MCF 10A (cell line): ENCODE measurements at regions not wholly inside any gene's neighbourhood (a gene's known extent, or its start where the extent isn't known, plus 50 kb on each side); places are given as distances from the start of the nearest gene placed in this dataset.

ENCODE experiments used
- BruUV-seq: library from RNA; stranded (reverse); fragments of 400-500 nt; replicated peaks from 2 replicates; lab custom pipeline; 2021; lab: Mats Ljungman, UMichigan
- CTCF ChIA-PET: fragments of 300-600 bp; sonication (Branson Sonifier 250); formaldehyde crosslinking; extraction: SDS; loops from one replicate; lab custom pipeline; 2021; ENCODE audit warnings: antibody characterized with exemption, inconsistent platforms; lab: Yijun Ruan, JAX
- POLR2A ChIA-PET: fragments of 300-600, 350-650 bp; sonication (Branson Sonifier 250); formaldehyde crosslinking; extraction: SDS; loops from one replicate; lab custom pipeline; 2020; ENCODE audit warnings: antibody characterized with exemption, inconsistent platforms; lab: Yijun Ruan, JAX
- DNase-seq: peaks from one replicate; pipeline ENCODE4 v3.0.0-alpha.2; 2018; ENCODE audit not compliant: unreplicated experiment
- H3K27ac Mint-ChIP-seq: one replicate; pipeline ENCODE4 v1.8.0; 2022; ENCODE audit warnings: mild to moderate bottlenecking, low read depth, mixed read lengths; ENCODE audit not compliant: unreplicated experiment
- H3K27me3 Mint-ChIP-seq: one replicate; pipeline ENCODE4 v1.8.0; 2022; ENCODE audit warnings: mixed read lengths; ENCODE audit not compliant: insufficient read depth, unreplicated experiment
- H3K36me3 Mint-ChIP-seq: one replicate; pipeline ENCODE4 v1.8.0; 2022; ENCODE audit warnings: mild to moderate bottlenecking, moderate library complexity, mixed read lengths; ENCODE audit not compliant: insufficient read depth, unreplicated experiment
- H3K4me1 Mint-ChIP-seq: one replicate; pipeline ENCODE4 v1.8.0; 2022; ENCODE audit warnings: mixed read lengths; ENCODE audit not compliant: insufficient read depth, unreplicated experiment
- H3K4me3 Mint-ChIP-seq: one replicate; pipeline ENCODE4 v1.8.0; 2022; ENCODE audit warnings: mild to moderate bottlenecking, moderate library complexity, mixed read lengths; ENCODE audit not compliant: unreplicated experiment
- H3K9me3 Mint-ChIP-seq: one replicate; pipeline ENCODE4 v1.8.0; 2022; ENCODE audit warnings: mixed read lengths; ENCODE audit not compliant: unreplicated experiment
- CTCF ChIP-seq: fragments of 200-600 bp; IDR thresholded peaks from one replicate; pipeline ENCODE4 v1.8.0; 2022; ENCODE audit warnings: antibody characterized with exemption, mild to moderate bottlenecking; ENCODE audit not compliant: unreplicated experiment
- intact Hi-C: fragments of 100-400 bp; cut with micrococcal nuclease; formaldehyde crosslinking; loops from 2 replicates; pipeline ENCODE4 v1.14.1; 2022

GRCh38 chrX:51954592-51954991, 61.2 kb downstream of the MAGED1 start:
- intact Hi-C loops = no loop called here
- Mint-ChIP-seq H3K9me3 (peaks cover 52% of the 10 kb centered on the region), H3K4me1 (no peaks in the 10 kb centered on the region), H3K4me3 (no peak overlapping the region), H3K36me3 (no peaks in the 10 kb centered on the region), H3K27me3 (peaks cover 16% of the 10 kb centered on the region), H3K27ac (no peak overlapping the region)
- DNase-seq = no peak
- POLR2A ChIA-PET = no interaction called here
- no TSS peak for BruUV-seq
- CTCF ChIA-PET = no interaction called here
- TF ChIP-seq CTCF = no peak

- no peak for DNase-seq
- TF ChIP-seq CTCF = no peak
- intact Hi-C loops = no loop called here
- BruUV-seq = no TSS peak
- Mint-ChIP-seq H3K27ac (no peak overlapping the region), H3K36me3 (no peaks in the 10 kb centered on the region), H3K27me3 (peaks cover 16% of the 10 kb centered on the region), H3K4me3 (no peak overlapping the region), H3K4me1 (no peaks in the 10 kb centered on the region), H3K9me3 (peaks cover 51% of the 10 kb centered on the region)
- ChIA-PET POLR2A (no interaction called here), CTCF (no interaction called here)
These were observed 61.8 kb downstream of the MAGED1 start for GRCh38 chrX:51955200-51955599.

GRCh38 chrX:51956441-51956840, 63.0 kb downstream of the MAGED1 start:
- no TSS peak for BruUV-seq
- ChIA-PET POLR2A (no interaction called here), CTCF (interaction anchor here (0.5 kb wide), 1 partner anchor 21 kb away, joined by 3 read pairs; no protein-coding TSS in a partner anchor)
- H3K27ac Mint-ChIP-seq = no peak overlapping the region
- no peak for DNase-seq
- no peak for TF ChIP-seq CTCF
- intact Hi-C loops = no loop called here
- H3K4me1 Mint-ChIP-seq = no peaks in the 10 kb centered on the region
- no peak overlapping the region for H3K4me3 Mint-ChIP-seq
- no peaks in the 10 kb centered on the region for H3K36me3 Mint-ChIP-seq
- H3K27me3 Mint-ChIP-seq = peaks cover 16% of the 10 kb centered on the region
- H3K9me3 Mint-ChIP-seq = peaks cover 43% of the 10 kb centered on the region

GRCh38 chrX:51975360-51975759, 81.9 kb downstream of the MAGED1 start:
- H3K36me3 Mint-ChIP-seq = no peaks in the 10 kb centered on the region
- TF ChIP-seq CTCF = no peak
- H3K4me3 Mint-ChIP-seq = no peak overlapping the region
- POLR2A ChIA-PET = no interaction called here
- peaks cover 39% of the 10 kb centered on the region for H3K27me3 Mint-ChIP-seq
- intact Hi-C loops = no loop called here
- H3K27ac Mint-ChIP-seq = no peak overlapping the region
- DNase-seq = no peak
- CTCF ChIA-PET = no interaction called here
- no TSS peak for BruUV-seq
- no peaks in the 10 kb centered on the region for H3K4me1 Mint-ChIP-seq
- peaks cover 4% of the 10 kb centered on the region for H3K9me3 Mint-ChIP-seq
